ENCODE measurements at regions not wholly inside any gene's neighbourhood (a gene's known extent, or its start where the extent isn't known, plus 50 kb on each side); places are given as distances from the start of the nearest gene placed in this dataset.

GRCh38 chr14:65915125-65915524 is 502.6 kb downstream of the FUT8 start:
- no peaks in the 10 kb centered on the region for H3K27me3 Mint-ChIP-seq
- no peaks in the 10 kb centered on the region for H3K4me1 Mint-ChIP-seq (ENCODE audit: low read depth)
- intact Hi-C loops (cut with micrococcal nuclease), result no loop called here
- no peak overlapping the region for H3K4me3 Mint-ChIP-seq
- H3K27ac Mint-ChIP-seq, result no peak overlapping the region
- H3K9me3 Mint-ChIP-seq, result no peaks in the 10 kb centered on the region
- H3K36me3 Mint-ChIP-seq (ENCODE audit: low read depth), result no peaks in the 10 kb centered on the region

GRCh38 chr14:65916055-65916454 is 503.5 kb downstream of the FUT8 start:
- Mint-ChIP-seq H3K4me1 (ENCODE audit: low read depth) (no peaks in the 10 kb centered on the region), H3K27ac (no peak overlapping the region), H3K27me3 (no peaks in the 10 kb centered on the region), H3K4me3 (no peak overlapping the region), H3K36me3 (ENCODE audit: low read depth) (no peaks in the 10 kb centered on the region), H3K9me3 (no peaks in the 10 kb centered on the region)
- intact Hi-C loops (cut with micrococcal nuclease), result no loop called here

GRCh38 chr14:65920996-65921395 is 508.5 kb downstream of the FUT8 start:
- intact Hi-C loops (cut with micrococcal nuclease), result no loop called here
- H3K4me3 Mint-ChIP-seq, result no peak overlapping the region
- no peaks in the 10 kb centered on the region for H3K9me3 Mint-ChIP-seq
- no peaks in the 10 kb centered on the region for H3K36me3 Mint-ChIP-seq (ENCODE audit: low read depth)
- no peak overlapping the region for H3K27ac Mint-ChIP-seq
- H3K27me3 Mint-ChIP-seq, result no peaks in the 10 kb centered on the region
- H3K4me1 Mint-ChIP-seq (ENCODE audit: low read depth), result no peaks in the 10 kb centered on the region

DNA sequence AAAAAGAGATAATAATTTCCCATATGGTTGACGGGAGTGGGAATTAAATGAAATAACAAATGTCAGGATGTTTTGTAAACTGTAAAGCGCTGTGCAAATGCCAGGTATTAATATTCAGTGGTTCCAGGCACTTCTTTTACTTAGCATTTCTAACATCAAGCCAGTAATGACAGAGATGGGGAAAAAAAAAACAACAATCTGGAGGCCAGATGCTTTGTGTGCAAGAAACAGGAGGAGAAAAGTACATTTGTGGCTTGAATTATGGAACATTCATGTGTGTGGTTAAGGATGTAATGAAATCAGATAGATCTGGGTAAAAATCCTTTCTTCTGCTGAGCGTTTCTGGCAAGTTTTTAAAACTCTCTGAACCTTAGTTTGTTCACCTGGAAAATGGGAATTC is 509.6 kb downstream of the FUT8 start:
- no peak overlapping the region for H3K27ac Mint-ChIP-seq
- H3K4me3 Mint-ChIP-seq, result no peak overlapping the region
- no peaks in the 10 kb centered on the region for H3K36me3 Mint-ChIP-seq (ENCODE audit: low read depth)
- H3K4me1 Mint-ChIP-seq (ENCODE audit: low read depth), result no peaks in the 10 kb centered on the region
- H3K27me3 Mint-ChIP-seq, result no peaks in the 10 kb centered on the region
- intact Hi-C loops (cut with micrococcal nuclease), result no loop called here
- H3K9me3 Mint-ChIP-seq, result no peaks in the 10 kb centered on the region

DNA sequence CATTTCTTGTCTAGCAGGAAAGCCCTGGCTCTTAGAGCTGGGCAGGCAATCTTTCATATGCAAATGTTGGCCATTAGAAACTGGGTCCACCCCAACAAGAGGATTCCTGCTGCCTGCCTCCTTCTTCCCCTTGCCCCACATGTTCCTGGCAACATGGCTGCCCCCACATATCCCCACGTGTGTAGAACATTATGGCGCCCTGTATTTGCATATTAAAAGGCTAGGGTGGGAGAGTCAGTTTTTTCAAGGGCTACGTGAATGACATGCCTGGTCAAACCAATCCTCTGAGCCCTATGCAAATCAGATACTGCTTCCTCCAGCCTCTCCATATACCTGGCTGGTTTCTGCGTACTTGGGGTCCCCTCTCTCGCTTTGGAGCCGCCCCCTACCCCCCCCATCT is 514.0 kb downstream of the FUT8 start:
- Mint-ChIP-seq H3K36me3 (ENCODE audit: low read depth) (no peaks in the 10 kb centered on the region), H3K9me3 (no peaks in the 10 kb centered on the region), H3K27ac (no peak overlapping the region), H3K4me1 (ENCODE audit: low read depth) (no peaks in the 10 kb centered on the region), H3K27me3 (no peaks in the 10 kb centered on the region), H3K4me3 (no peak overlapping the region)
- intact Hi-C loops (cut with micrococcal nuclease), result no loop called here

DNA sequence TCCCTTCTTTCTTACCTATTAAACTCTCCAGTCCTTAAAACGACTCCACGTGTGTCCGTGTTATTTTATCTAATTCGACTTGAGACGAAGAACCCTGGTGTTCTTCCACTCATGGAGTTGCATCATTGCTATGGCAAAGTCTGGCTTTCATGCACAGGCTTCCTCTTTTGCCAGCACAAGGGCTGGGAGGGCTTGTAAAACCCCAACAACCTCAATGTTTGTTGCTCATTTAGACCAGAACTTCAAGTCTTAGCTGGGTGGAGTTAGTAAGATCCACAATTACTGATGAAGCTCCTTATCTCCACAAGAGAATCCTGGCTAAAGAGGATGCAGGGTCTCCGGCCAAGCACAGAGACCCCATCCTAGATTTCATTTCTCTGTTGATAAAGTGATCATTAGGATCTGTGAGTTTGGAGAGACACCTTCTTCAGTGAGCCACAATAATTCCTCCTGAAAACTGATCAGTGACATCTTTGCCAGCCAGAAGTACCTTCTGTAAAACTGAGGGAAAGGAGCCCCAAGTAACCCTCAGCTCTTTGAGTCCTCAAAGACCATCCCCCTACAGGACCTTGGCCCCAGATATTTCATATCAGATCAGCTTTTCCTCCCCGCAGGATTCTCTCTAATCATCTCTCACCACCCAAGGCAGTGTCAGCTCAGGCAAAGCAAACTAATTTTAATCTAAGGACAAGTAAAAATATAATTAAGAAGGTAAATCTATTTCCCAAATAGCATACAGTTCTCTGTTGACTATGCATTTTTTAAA is 514.6 kb downstream of the FUT8 start:
- H3K4me3 Mint-ChIP-seq, result no peak overlapping the region
- H3K4me1 Mint-ChIP-seq (ENCODE audit: low read depth), result no peaks in the 10 kb centered on the region
- H3K9me3 Mint-ChIP-seq, result no peaks in the 10 kb centered on the region
- H3K27me3 Mint-ChIP-seq, result no peaks in the 10 kb centered on the region
- no peaks in the 10 kb centered on the region for H3K36me3 Mint-ChIP-seq (ENCODE audit: low read depth)
- no peak overlapping the region for H3K27ac Mint-ChIP-seq
- intact Hi-C loops (cut with micrococcal nuclease), result no loop called here

GRCh38 chr14:65927931-65928356 is 515.4 kb downstream of the FUT8 start:
- no peak overlapping the region for H3K27ac Mint-ChIP-seq

GRCh38 chr14:65928995-65929394 is 516.5 kb downstream of the FUT8 start:
- Mint-ChIP-seq H3K4me1 (ENCODE audit: low read depth) (no peaks in the 10 kb centered on the region), H3K27ac (no peak overlapping the region), H3K27me3 (no peaks in the 10 kb centered on the region), H3K9me3 (no peaks in the 10 kb centered on the region), H3K4me3 (no peak overlapping the region), H3K36me3 (ENCODE audit: low read depth) (no peaks in the 10 kb centered on the region)
- intact Hi-C loops (cut with micrococcal nuclease), result no loop called here

More at GRCh38 chr14:65927931-65928356, 515.4 kb downstream of the FUT8 start:
- Mint-ChIP-seq H3K4me3 (no peak overlapping the region), H3K4me1 (ENCODE audit: low read depth) (no peaks in the 10 kb centered on the region), H3K27me3 (no peaks in the 10 kb centered on the region), H3K9me3 (no peaks in the 10 kb centered on the region), H3K36me3 (ENCODE audit: low read depth) (no peaks in the 10 kb centered on the region)
- intact Hi-C loops (cut with micrococcal nuclease), result no loop called here

DNA sequence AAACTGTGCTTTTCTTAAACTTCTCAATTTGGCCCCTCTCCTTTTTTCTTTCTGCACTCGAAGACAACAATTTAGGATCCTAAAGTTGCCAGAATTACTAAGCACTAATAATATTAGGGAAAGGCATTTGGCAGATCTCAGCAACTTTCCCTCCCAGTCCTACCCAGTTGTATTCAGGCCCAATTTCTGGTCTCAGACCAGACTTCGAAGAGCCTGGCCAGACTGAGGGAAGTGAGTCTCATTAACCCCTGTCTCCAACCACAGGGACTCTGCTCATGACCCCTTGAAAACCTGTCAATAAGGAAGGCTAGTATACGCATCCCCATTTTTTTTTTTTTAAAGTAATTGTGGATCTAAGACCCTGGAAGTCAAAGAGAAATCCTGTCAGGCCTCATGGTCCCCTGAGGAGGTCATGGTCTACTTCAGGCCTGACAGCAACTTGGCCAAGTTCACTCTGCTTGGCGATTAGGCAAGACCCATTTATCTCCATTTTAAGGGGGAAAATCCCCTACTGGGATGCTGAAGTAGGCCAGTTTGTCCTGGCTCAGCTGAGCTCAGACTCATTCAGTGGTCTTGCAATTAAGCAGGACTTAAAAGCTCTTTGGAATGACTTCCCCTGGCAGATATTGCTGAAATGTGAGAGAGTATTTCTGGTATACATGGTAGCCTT is 521.0 kb downstream of the FUT8 start:
- H3K4me1 Mint-ChIP-seq (ENCODE audit: low read depth), result no peaks in the 10 kb centered on the region
- intact Hi-C loops (cut with micrococcal nuclease), result no loop called here
- no peaks in the 10 kb centered on the region for H3K36me3 Mint-ChIP-seq (ENCODE audit: low read depth)
- H3K27me3 Mint-ChIP-seq, result peaks cover 1% of the 10 kb centered on the region
- no peak overlapping the region for H3K27ac Mint-ChIP-seq
- no peaks in the 10 kb centered on the region for H3K9me3 Mint-ChIP-seq
- H3K4me3 Mint-ChIP-seq, result no peak overlapping the region

DNA sequence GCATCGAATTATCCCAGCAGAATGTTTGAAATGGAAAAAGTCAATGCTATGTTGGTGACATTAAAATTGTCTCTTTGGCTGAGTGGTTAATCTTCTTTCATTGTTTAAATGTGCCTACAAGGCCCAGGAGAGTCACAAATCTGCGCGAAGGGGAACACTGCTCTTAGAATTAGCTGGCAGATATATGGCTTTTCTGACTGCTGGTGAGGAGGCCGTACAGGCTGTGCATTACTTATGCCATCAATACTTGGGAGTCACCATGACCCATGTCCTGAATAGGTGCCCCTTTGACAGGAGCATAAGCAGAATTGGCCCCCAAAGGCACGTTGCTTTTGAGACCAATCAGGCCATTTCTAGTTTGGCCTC is 521.5 kb downstream of the FUT8 start:
- Mint-ChIP-seq H3K9me3 (no peaks in the 10 kb centered on the region), H3K36me3 (ENCODE audit: low read depth) (no peaks in the 10 kb centered on the region), H3K4me1 (ENCODE audit: low read depth) (no peaks in the 10 kb centered on the region), H3K27me3 (peaks cover 1% of the 10 kb centered on the region), H3K27ac (no peak overlapping the region), H3K4me3 (no peak overlapping the region)
- intact Hi-C loops (cut with micrococcal nuclease), result no loop called here

- peaks cover 1% of the 10 kb centered on the region for H3K27me3 Mint-ChIP-seq
- intact Hi-C loops (cut with micrococcal nuclease), result no loop called here
- no peaks in the 10 kb centered on the region for H3K36me3 Mint-ChIP-seq (ENCODE audit: low read depth)
- no peaks in the 10 kb centered on the region for H3K4me1 Mint-ChIP-seq (ENCODE audit: low read depth)
- H3K9me3 Mint-ChIP-seq, result no peaks in the 10 kb centered on the region
- no peak overlapping the region for H3K4me3 Mint-ChIP-seq
- no peak overlapping the region for H3K27ac Mint-ChIP-seq
These were observed 523.9 kb downstream of the FUT8 start for GRCh38 chr14:65936342-65936975.

DNA sequence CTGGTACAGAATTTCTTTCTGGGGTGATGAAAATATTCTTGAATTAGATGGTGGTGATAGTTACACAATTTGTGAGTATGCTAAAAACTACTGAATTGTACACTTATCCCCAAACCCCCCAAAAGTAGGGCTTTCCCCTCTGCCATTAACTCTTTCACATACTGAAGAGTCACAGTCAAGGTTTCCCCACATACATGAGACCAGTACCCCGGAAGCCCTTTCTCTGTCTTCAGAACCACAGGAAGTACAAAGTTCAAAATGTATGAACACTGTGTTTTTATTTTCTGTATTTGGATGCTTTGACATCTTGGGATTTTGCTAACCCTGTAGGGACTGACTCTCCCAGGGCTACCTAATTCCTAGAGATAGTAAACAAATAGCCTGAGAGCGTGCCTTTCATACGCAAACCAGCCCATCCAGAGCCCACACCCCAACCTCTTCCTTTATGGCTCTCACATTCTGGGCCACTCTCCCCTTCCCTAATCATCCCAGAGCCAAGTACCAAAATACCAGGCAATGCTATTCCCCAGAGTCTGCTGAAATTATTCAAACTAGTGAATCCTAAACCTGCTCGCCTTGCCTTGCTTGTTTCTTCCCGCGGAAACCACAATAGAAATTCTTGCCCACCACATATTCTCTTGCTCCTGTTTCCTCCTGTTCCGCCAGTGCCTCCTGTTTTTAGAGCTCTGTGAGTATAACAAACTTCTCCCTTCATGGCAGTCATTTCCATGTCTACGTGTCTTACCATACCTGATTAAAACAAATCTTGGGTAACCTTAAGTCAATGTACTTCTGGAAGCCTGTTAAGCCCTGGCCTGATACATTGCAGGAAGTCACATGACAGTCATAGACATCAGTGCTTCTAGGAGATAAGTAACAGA is 524.8 kb downstream of the FUT8 start:
- no peaks in the 10 kb centered on the region for H3K9me3 Mint-ChIP-seq
- intact Hi-C loops (cut with micrococcal nuclease), result no loop called here
- no peaks in the 10 kb centered on the region for H3K36me3 Mint-ChIP-seq (ENCODE audit: low read depth)
- peaks cover 1% of the 10 kb centered on the region for H3K27me3 Mint-ChIP-seq
- H3K4me3 Mint-ChIP-seq, result no peak overlapping the region
- H3K4me1 Mint-ChIP-seq (ENCODE audit: low read depth), result no peaks in the 10 kb centered on the region
- H3K27ac Mint-ChIP-seq, result no peak overlapping the region

DNA sequence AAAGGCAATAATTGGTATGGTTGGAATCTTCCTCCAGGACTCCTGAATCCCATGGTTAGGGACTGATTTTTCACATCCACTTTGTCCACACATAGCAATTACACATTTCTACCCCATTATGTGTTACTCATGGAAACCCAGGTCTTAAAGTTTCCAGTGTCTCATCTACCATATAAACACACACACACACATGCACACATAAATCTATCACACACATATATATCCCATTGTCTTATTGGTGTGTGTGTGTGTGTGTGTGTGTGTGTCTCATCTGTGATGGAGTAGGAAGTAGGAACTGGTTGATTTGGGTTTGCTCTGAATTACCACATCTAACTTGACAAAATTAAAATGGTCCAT is 525.4 kb downstream of the FUT8 start:
- no peaks in the 10 kb centered on the region for H3K36me3 Mint-ChIP-seq (ENCODE audit: low read depth)
- intact Hi-C loops (cut with micrococcal nuclease), result no loop called here
- H3K9me3 Mint-ChIP-seq, result no peaks in the 10 kb centered on the region
- no peak overlapping the region for H3K27ac Mint-ChIP-seq
- no peaks in the 10 kb centered on the region for H3K4me1 Mint-ChIP-seq (ENCODE audit: low read depth)
- peaks cover 1% of the 10 kb centered on the region for H3K27me3 Mint-ChIP-seq
- H3K4me3 Mint-ChIP-seq, result no peak overlapping the region

DNA sequence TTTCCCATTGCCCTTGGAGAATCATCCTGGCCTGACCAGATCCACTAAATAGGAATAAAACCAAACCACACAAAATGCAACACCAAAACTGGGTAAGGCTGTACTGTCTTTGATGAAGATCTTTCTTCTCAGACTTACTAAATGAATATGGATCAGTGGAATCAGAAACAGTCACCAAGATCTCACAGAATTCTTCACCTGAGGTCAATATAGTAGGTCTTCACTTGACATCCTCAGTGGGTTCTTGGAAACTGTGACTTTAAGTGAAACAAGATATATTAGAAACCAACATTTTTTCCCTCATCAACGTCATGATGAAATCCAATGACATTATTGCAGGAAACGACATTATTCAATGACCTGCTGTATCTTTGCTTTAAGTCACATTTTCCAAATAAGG is 526.2 kb downstream of the FUT8 start:
- no peaks in the 10 kb centered on the region for H3K36me3 Mint-ChIP-seq (ENCODE audit: low read depth)
- no peaks in the 10 kb centered on the region for H3K9me3 Mint-ChIP-seq
- intact Hi-C loops (cut with micrococcal nuclease), result no loop called here
- no peak overlapping the region for H3K4me3 Mint-ChIP-seq
- peaks cover 1% of the 10 kb centered on the region for H3K27me3 Mint-ChIP-seq
- H3K4me1 Mint-ChIP-seq (ENCODE audit: low read depth), result no peaks in the 10 kb centered on the region
- H3K27ac Mint-ChIP-seq, result no peak overlapping the region
